Erythroblast (primary cell): ENCODE measurements at regions not wholly inside any gene's neighbourhood (a gene's known extent, or its start where the extent isn't known, plus 50 kb on each side); places are given as distances from the start of the nearest gene placed in this dataset.

Source experiments
- GATA1 ChIP-seq: IDR thresholded peaks from 2 replicates; pipeline ENCODE4 v1.6.1; 2011; ENCODE audit warnings: low read depth, mild to moderate bottlenecking, control low read depth, low read length, moderate library complexity
- POLR2A ChIP-seq: IDR thresholded peaks from 2 replicates; pipeline ENCODE4 v1.6.1; 2011; ENCODE audit warnings: mild to moderate bottlenecking, low read length

DNA sequence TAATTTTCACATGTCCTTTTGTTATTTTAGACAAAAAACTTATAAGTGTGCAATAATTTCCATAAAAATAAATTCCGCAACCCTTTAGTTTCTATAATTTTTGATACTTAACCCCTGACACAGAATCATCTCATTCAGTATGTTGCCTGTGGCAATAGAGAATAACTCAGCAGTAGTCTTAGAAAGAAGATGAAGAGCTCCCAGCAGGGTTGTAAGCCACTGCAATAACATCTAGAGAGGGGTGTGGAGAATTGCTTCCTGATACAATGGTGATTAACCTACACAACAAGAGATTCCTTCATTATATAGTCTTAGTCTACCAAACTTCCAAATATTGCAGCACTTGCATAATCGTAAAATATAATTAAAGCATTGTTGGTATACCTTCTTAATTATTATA lies 118.9 kb downstream of the TMX3 start:
- TF ChIP-seq POLR2A = no peak
- TF ChIP-seq GATA1 = no peak
